Activated CD8-positive, alpha-beta T cell treated with anti-CD3 and anti-CD28 coated beads, Interleukin-2, amount 10 ng/mL, durations not matched to agents 7 days and 5 days (primary cell): ENCODE measurements at regions not wholly inside any gene's neighbourhood (a gene's known extent, or its start where the extent isn't known, plus 50 kb on each side); places are given as distances from the start of the nearest gene placed in this dataset.

Experiments
- ATAC-seq: fragments of 150-1000 bp; cut with Tn5 transposase; one replicate; pipeline ENCODE4 v1.10.0; 2021; ENCODE audit warnings: moderate library complexity
- CTCF ChIA-PET: fragments of 350-600 bp; sonication (Branson Sonifier 250); formaldehyde crosslinking; loops from one replicate; lab custom pipeline; 2021; ENCODE audit warnings: antibody characterized with exemption; lab: Charles Lee
- POLR2A ChIA-PET: fragments of 350-600 bp; sonication (Branson Sonifier 250); formaldehyde crosslinking; loops from one replicate; lab custom pipeline; 2021; ENCODE audit warnings: antibody characterized with exemption; lab: Charles Lee
- DNase-seq: peaks from one replicate; pipeline ENCODE4 v3.0.0-alpha.2; 2020
- H3K27ac Mint-ChIP-seq: one replicate; pipeline ENCODE4 v1.8.0; 2021; ENCODE audit warnings: mild to moderate bottlenecking, mixed read lengths
- H3K27me3 Mint-ChIP-seq: one replicate; pipeline ENCODE4 v1.8.0; 2021; ENCODE audit warnings: low read depth, mixed read lengths
- H3K36me3 Mint-ChIP-seq: one replicate; pipeline ENCODE4 v1.8.0; 2021; ENCODE audit warnings: low read depth, mixed read lengths
- H3K4me1 Mint-ChIP-seq: one replicate; pipeline ENCODE4 v1.8.0; 2021; ENCODE audit warnings: low read depth, mixed read lengths
- H3K4me3 Mint-ChIP-seq: one replicate; pipeline ENCODE4 v1.8.0; 2021; ENCODE audit warnings: mild to moderate bottlenecking, mixed read lengths
- H3K9me3 Mint-ChIP-seq: one replicate; pipeline ENCODE4 v1.8.0; 2022; ENCODE audit warnings: mixed read lengths; ENCODE audit not compliant: insufficient read depth

GRCh38 chr6:169838346-169839028 is 87.1 kb downstream of the ERMARD start:
- Mint-ChIP-seq H3K36me3 (no peaks in the 10 kb centered on the region), H3K27ac (no peak overlapping the region), H3K9me3 (no peaks in the 10 kb centered on the region), H3K27me3 (peaks cover 42% of the 10 kb centered on the region), H3K4me1 (peaks cover 1% of the 10 kb centered on the region), H3K4me3 (no peak overlapping the region)
- DNase-seq (peak; percentile 13), ATAC-seq (no peak)
- POLR2A ChIA-PET = no interaction called here
- CTCF ChIA-PET = interaction anchor here (1.5 kb wide), 1 partner anchor 48 kb away, joined by 3 read pairs; no protein-coding TSS in a partner anchor

- Mint-ChIP-seq H3K36me3 (no peaks in the 10 kb centered on the region), H3K4me3 (no peak overlapping the region), H3K4me1 (peaks cover 1% of the 10 kb centered on the region), H3K9me3 (no peaks in the 10 kb centered on the region), H3K27ac (no peak overlapping the region), H3K27me3 (peaks cover 48% of the 10 kb centered on the region)
- DNase-seq (peak; percentile 16), ATAC-seq (no peak)
- ChIA-PET CTCF (interaction anchor here (1.5 kb wide), 1 partner anchor 48 kb away, joined by 3 read pairs; no protein-coding TSS in a partner anchor), POLR2A (no interaction called here)
Observed at GRCh38 chr6:169837529-169838250, 86.3 kb downstream of the ERMARD start.

- ATAC-seq (no peak), DNase-seq (peak; percentile 11)
- H3K4me3 Mint-ChIP-seq = no peak overlapping the region
- no peaks in the 10 kb centered on the region for H3K36me3 Mint-ChIP-seq
- no peaks in the 10 kb centered on the region for H3K9me3 Mint-ChIP-seq
- POLR2A ChIA-PET = interaction anchor here (0.7 kb wide), 1 partner anchor 502 kb away, joined by 3 read pairs; no protein-coding TSS in a partner anchor
- no peak overlapping the region for H3K27ac Mint-ChIP-seq
- H3K27me3 Mint-ChIP-seq = peaks cover 50% of the 10 kb centered on the region
- peaks cover 4% of the 10 kb centered on the region for H3K4me1 Mint-ChIP-seq
- CTCF ChIA-PET = interaction anchor here (1.2 to 1.4 kb wide), 2 partner anchors 44 to 459 kb away, joined by 3 to 4 read pairs; no protein-coding TSS in a partner anchor
Observed at GRCh38 chr6:169833258-169833794, 81.9 kb downstream of the ERMARD start.

- Mint-ChIP-seq H3K27me3 (peaks cover 50% of the 10 kb centered on the region), H3K9me3 (no peaks in the 10 kb centered on the region), H3K36me3 (no peaks in the 10 kb centered on the region), H3K4me1 (peaks cover 4% of the 10 kb centered on the region), H3K27ac (no peak overlapping the region), H3K4me3 (no peak overlapping the region)
- DNase-seq = no peak
- POLR2A ChIA-PET = no interaction called here
- no peak for ATAC-seq
- CTCF ChIA-PET = interaction anchor here (0.6 to 3.0 kb wide), 48 partner anchors 10 to 733 kb away, joined by 3 to 37 read pairs (median 4); no protein-coding TSS in a partner anchor
Observed at GRCh38 chr6:169832247-169832948, 81.0 kb downstream of the ERMARD start.

- ATAC-seq (peak; percentile 82), DNase-seq (peak; percentile 77)
- Mint-ChIP-seq H3K36me3 (no peaks in the 10 kb centered on the region), H3K4me3 (no peak overlapping the region), H3K27ac (no peak overlapping the region), H3K27me3 (peaks cover 51% of the 10 kb centered on the region), H3K4me1 (peaks cover 4% of the 10 kb centered on the region), H3K9me3 (no peaks in the 10 kb centered on the region)
- ChIA-PET CTCF (interaction anchor here (0.6 to 3.0 kb wide), 49 partner anchors 9 to 734 kb away, joined by 3 to 37 read pairs (median 4); no protein-coding TSS in a partner anchor), POLR2A (no interaction called here)
Observed at GRCh38 chr6:169831450-169832246, 80.2 kb downstream of the ERMARD start.
